GM23248 (cell line): ENCODE measurements at regions not wholly inside any gene's neighbourhood (a gene's known extent, or its start where the extent isn't known, plus 50 kb on each side); places are given as distances from the start of the nearest gene placed in this dataset.

Source experiments
- DNase-seq: peaks from one replicate; pipeline ENCODE4 v3.0.0-alpha.2; 2015
- H2AFZ ChIP-seq: fragments of 200-600 bp; sonication (generic); 2 replicates; pipeline ENCODE4 v1.6.1; 2016; ENCODE audit warnings: antibody characterized with exemption
- H3F3A ChIP-seq: fragments of 200-600 bp; sonication (generic); 2 replicates; pipeline ENCODE4 v1.6.1; 2016; ENCODE audit warnings: mild to moderate bottlenecking, antibody characterized with exemption, mixed run types; ENCODE audit not compliant: insufficient read depth
- H3K27ac ChIP-seq: fragments of 200-600 bp; sonication (generic); 2 replicates; pipeline ENCODE4 v1.5.1; 2016; ENCODE audit warnings: mild to moderate bottlenecking
- H3K27me3 ChIP-seq: fragments of 200-600 bp; sonication (generic); replicated peaks from 2 replicates; pipeline ENCODE4 v1.6.1; 2016; ENCODE audit warnings: mild to moderate bottlenecking; ENCODE audit not compliant: insufficient read depth
- H3K36me3 ChIP-seq: fragments of 200-600 bp; sonication (generic); 2 replicates; pipeline ENCODE4 v1.6.1; 2016; ENCODE audit warnings: low read depth, mild to moderate bottlenecking
- H3K4me1 ChIP-seq: fragments of 200-600 bp; sonication (generic); 2 replicates; pipeline ENCODE4 v1.6.1; 2016; ENCODE audit warnings: mild to moderate bottlenecking; ENCODE audit not compliant: insufficient read depth
- H3K4me2 ChIP-seq: fragments of 200-600 bp; sonication (generic); one replicate; pipeline ENCODE4 v1.6.1; 2016; ENCODE audit warnings: mild to moderate bottlenecking; ENCODE audit not compliant: unreplicated experiment
- H3K4me3 ChIP-seq: fragments of 200-600 bp; sonication (generic); 2 replicates; pipeline ENCODE4 v1.5.1; 2016; ENCODE audit warnings: mild to moderate bottlenecking
- H3K79me2 ChIP-seq: fragments of 200-600 bp; sonication (generic); 2 replicates; pipeline ENCODE4 v1.6.1; 2016; ENCODE audit warnings: mild to moderate bottlenecking; ENCODE audit not compliant: insufficient read depth
- H3K9ac ChIP-seq: fragments of 200-600 bp; sonication (generic); 2 replicates; pipeline ENCODE4 v1.6.1; 2016; ENCODE audit warnings: mild to moderate bottlenecking
- H3K9me2 ChIP-seq: fragments of 200-600 bp; sonication (generic); 2 replicates; pipeline ENCODE4 v1.6.1; 2016; ENCODE audit warnings: mixed run types, mild to moderate bottlenecking, moderate library complexity; ENCODE audit not compliant: insufficient read depth
- H3K9me3 ChIP-seq: fragments of 200-600 bp; sonication (generic); one replicate; pipeline ENCODE4 v1.6.1; 2017; ENCODE audit warnings: low read depth
- H4K20me1 ChIP-seq: fragments of 200-600 bp; sonication (generic); 2 replicates; pipeline ENCODE4 v1.6.0; 2016; ENCODE audit not compliant: insufficient read depth
- EZH2 ChIP-seq: fragments of 200-600 bp; sonication (generic); IDR thresholded peaks from 2 replicates; pipeline ENCODE4 v1.6.1; 2018; ENCODE audit warnings: antibody characterized with exemption, mild to moderate bottlenecking; ENCODE audit not compliant: insufficient read depth, poor library complexity, severe bottlenecking
- EZH2phosphoT487 ChIP-seq: fragments of 200-600 bp; sonication (generic); IDR thresholded peaks from 2 replicates; pipeline ENCODE4 v1.6.1; 2018; ENCODE audit warnings: antibody characterized with exemption, moderate library complexity, mild to moderate bottlenecking, low read depth; ENCODE audit not compliant: insufficient read depth
- WGBS, 2 experiments: methylation state at CpG; one replicate each; pipeline ENCODE4 v1.1.6; 2015 to 2017; ENCODE audit warnings: low lambda C conversion rate in 2 of 2, low coverage in 1 of 2; ENCODE audit errors: missing lambda C conversion rate in 2 of 2; 5-methylcytosine and 5-hydroxymethylcytosine counted together
- in situ Hi-C: fragments of 300-500 bp; cut with MboI; formaldehyde crosslinking; loops from 2 replicates; pipeline ENCODE4 v1.15.0; 2020

DNA sequence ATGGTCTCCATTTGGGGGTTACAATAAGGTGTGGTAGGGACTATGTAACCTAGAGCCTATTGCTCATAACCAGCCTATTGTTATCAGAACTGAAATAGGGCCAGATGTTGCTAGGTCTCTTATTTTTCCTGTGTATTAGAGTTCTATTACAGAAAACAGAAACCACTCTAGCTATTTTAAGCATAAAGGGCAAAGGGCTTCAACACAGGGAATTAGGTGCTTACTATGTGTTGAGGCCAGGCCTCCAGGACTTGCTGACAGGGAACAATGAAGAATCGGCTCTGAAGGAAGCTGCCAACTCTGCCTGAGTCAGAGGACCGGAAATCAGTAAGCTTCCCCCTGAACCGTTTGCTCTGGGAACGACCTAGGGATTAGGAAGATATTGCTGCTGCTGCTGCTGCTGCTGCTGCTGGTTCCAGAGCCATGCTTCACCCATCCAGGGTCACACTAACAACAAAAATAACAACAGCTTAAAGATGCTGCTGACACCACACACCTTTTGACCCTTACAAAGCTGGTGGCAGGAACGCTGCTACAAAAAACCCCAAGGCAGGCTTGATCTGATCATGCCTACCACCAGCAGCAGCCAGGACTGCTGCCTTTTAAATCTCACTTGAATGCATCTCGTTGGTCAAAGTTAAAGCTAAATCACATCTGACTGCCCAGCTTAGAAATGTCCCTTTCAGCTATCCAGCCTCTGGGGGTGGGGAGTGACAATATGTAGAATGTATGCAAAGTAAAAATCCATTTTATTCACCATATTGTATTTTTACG, 276.9 kb upstream of the IL12A start:
- H2AFZ ChIP-seq, result no peak overlapping the region
- WGBS, 2 experiments, result 15 to 16% methylated on average over 7 of the region's 7 CpGs
- peak; percentile 94 for DNase-seq
- H3F3A ChIP-seq, result peaks cover 9% of the 10 kb centered on the region; the same call in 1 of the 2 replicates
- 0 out of 2 replicates have a peak overlapping the region, but pooled peaks have one; percentile 25 for H3K4me3 ChIP-seq
- no peaks in the 10 kb centered on the region for H4K20me1 ChIP-seq
- no peaks in the 10 kb centered on the region for H3K27me3 ChIP-seq
- H3K9me2 ChIP-seq, result no peaks in the 10 kb centered on the region
- H3K9me3 ChIP-seq, result no peaks in the 10 kb centered on the region
- H3K27ac ChIP-seq, result peak overlapping the region; percentile 48
- H3K4me1 ChIP-seq, result peaks cover 9% of the 10 kb centered on the region
- peak; percentile 86 for TF ChIP-seq EZH2phosphoT487
- TF ChIP-seq EZH2, result no peak
- H3K4me2 ChIP-seq, result peak overlapping the region; percentile 48
- H3K79me2 ChIP-seq, result no peaks in the 10 kb centered on the region
- H3K9ac ChIP-seq, result no peak overlapping the region
- no peaks in the 10 kb centered on the region for H3K36me3 ChIP-seq
- in situ Hi-C loops, result no loop called here

DNA sequence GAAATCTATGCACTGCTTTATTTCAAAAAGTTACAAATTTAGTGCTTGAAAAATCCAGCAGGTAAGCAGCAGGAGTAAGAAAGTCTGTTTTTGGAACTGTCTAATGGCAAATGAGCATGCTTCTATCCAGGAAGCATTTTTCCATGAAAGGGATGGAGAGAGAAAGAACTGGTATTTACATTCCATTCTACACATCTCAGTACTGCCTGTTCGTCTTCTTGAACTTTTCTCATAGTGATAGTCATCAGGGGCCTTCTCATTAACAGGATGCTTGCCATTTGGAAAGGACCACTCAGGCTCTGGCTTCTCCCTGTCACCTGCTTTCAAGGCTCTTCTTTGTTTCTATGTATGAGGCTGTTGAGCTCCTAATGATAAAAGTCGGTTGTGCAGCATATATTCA, 267.3 kb upstream of the IL12A start:
- peak; percentile 5 for DNase-seq
- H3K79me2 ChIP-seq, result no peaks in the 10 kb centered on the region
- H3K4me2 ChIP-seq, result no peak overlapping the region
- in situ Hi-C loops, result no loop called here
- 0 out of 2 replicates have a peak, but pooled peaks cover 4% of the 10 kb centered on the region for H3F3A ChIP-seq
- no peaks in the 10 kb centered on the region for H3K27me3 ChIP-seq
- WGBS, 2 experiments, result 78 to 86% methylated on average over 2 of the region's 2 CpGs
- peaks cover 26% of the 10 kb centered on the region for H3K4me1 ChIP-seq
- no peak overlapping the region for H2AFZ ChIP-seq
- H3K36me3 ChIP-seq, result no peaks in the 10 kb centered on the region
- H3K9me3 ChIP-seq, result no peaks in the 10 kb centered on the region
- no peak overlapping the region for H3K4me3 ChIP-seq
- no peaks in the 10 kb centered on the region for H3K9me2 ChIP-seq
- H4K20me1 ChIP-seq, result no peaks in the 10 kb centered on the region
- H3K27ac ChIP-seq, result no peak overlapping the region
- H3K9ac ChIP-seq, result no peak overlapping the region
- no peak for TF ChIP-seq EZH2
- no peak for TF ChIP-seq EZH2phosphoT487

DNA sequence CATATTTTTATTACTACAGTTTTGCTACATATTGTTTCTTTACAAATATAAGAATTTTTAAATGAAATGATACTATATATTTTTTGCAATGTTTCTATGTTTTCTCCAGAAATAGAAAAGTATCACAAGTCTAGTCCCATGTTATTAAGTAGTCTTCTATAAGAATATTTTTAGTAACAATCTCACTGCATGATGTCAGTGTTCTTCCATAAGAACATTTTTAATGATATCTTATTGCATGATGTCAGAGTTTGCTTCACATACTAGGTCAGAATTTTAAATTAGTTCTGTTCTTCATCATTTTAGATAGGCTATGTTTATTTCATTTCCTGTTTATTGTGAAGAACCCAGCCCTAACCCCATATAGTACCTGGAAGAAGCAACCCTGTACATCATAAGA, 265.3 kb upstream of the IL12A start:
- Histone ChIP-seq H3K27me3 (no peaks in the 10 kb centered on the region), H3K79me2 (no peaks in the 10 kb centered on the region), H3K9me2 (no peaks in the 10 kb centered on the region), H4K20me1 (no peaks in the 10 kb centered on the region), H3F3A (0 out of 2 replicates have a peak, but pooled peaks cover 4% of the 10 kb centered on the region), H3K36me3 (no peaks in the 10 kb centered on the region), H3K4me1 (peaks cover 31% of the 10 kb centered on the region), H2AFZ (no peak overlapping the region), H3K4me2 (no peak overlapping the region), H3K27ac (no peak overlapping the region), H3K9me3 (no peaks in the 10 kb centered on the region), H3K9ac (no peak overlapping the region), H3K4me3 (no peak overlapping the region)
- in situ Hi-C loops, result no loop called here
- TF ChIP-seq EZH2, result no peak
- no peak for TF ChIP-seq EZH2phosphoT487
- no peak for DNase-seq

DNA sequence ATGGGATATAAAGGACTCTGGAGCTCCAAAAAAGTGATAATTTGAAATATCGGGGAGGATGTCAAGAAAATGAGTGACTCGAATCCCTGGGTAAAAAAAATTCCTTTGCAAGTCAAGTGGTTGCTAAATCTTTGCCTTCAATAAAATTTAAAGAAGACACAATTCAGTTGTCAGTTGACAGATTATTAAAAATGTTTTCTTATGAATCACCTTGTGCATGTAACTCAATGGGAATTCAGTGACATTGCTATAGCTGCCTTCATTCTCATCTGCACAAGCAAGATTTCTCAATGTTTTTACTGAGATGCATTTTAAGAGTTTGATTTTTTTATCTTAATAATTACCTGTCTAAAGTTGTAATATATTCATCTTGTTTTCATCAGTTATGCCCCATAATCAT, 264.0 kb upstream of the IL12A start:
- H3F3A ChIP-seq, result 0 out of 2 replicates have a peak, but pooled peaks cover 4% of the 10 kb centered on the region
- H3K4me3 ChIP-seq, result no peak overlapping the region
- H4K20me1 ChIP-seq, result no peaks in the 10 kb centered on the region
- no peak overlapping the region for H2AFZ ChIP-seq
- DNase-seq, result peak; percentile 63
- no peaks in the 10 kb centered on the region for H3K27me3 ChIP-seq
- H3K79me2 ChIP-seq, result no peaks in the 10 kb centered on the region
- H3K9me3 ChIP-seq, result no peaks in the 10 kb centered on the region
- H3K4me2 ChIP-seq, result peak overlapping the region; percentile 15
- 57 to 72% methylated on average over 2 of the region's 2 CpGs for WGBS, 2 experiments
- H3K9ac ChIP-seq, result no peak overlapping the region
- TF ChIP-seq EZH2phosphoT487 (no peak), EZH2 (no peak)
- no peaks in the 10 kb centered on the region for H3K36me3 ChIP-seq
- no peaks in the 10 kb centered on the region for H3K9me2 ChIP-seq
- H3K27ac ChIP-seq, result no peak overlapping the region
- in situ Hi-C loops, result no loop called here
- H3K4me1 ChIP-seq, result peaks cover 31% of the 10 kb centered on the region
